ENCODE measurements at regions not wholly inside any gene's neighbourhood (a gene's known extent, or its start where the extent isn't known, plus 50 kb on each side); places are given as distances from the start of the nearest gene placed in this dataset.

- TF ChIP-seq YY1 (IDR thresholded peaks at IDR 0.05; ENCODE audit: insufficient read depth, insufficient read length) (no peak), SUZ12 (IDR thresholded peaks at IDR 0.05; ENCODE audit: extremely low read depth, insufficient read depth, insufficient read length) (no peak), ZNF274 (IDR thresholded peaks at IDR 0.05; ENCODE audit: low read depth, low read length) (no peak)
Measured at GRCh38 chr10:8893102-8893501, 838.6 kb downstream of the GATA3 start.
